ENCODE measurements at regions not wholly inside any gene's neighbourhood (a gene's known extent, or its start where the extent isn't known, plus 50 kb on each side); places are given as distances from the start of the nearest gene placed in this dataset.

DNA sequence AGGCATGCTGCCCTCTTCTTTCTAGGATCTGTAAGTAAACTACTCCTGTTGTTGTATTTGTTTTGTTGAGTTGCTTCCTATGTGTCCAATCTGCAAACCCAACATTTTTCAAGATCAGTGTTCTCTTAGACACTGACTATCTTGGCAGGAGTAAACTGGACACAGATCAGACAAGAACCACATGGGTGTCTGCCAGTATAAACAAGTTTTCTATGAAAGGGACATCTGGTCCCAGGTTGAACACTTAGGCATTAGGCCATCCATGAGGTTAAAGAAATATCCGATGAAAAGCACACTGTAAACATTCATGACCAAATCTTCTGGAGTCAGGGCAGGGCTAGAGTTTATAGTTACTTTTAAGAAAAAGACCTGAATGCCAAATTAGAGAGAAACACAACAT lies 441.8 kb downstream of the NYAP2 start:
- Histone ChIP-seq H3K36me3 (no peaks in the 10 kb centered on the region), H3K4me1 (peaks cover 0 to 18% (median 0%) of the 10 kb centered on the region in 4 donors), H3K4me3 (no peak overlapping the region), H3K9me3 (no peaks in the 10 kb centered on the region), H3K27me3 (no peaks in the 10 kb centered on the region), H3K27ac (no peak overlapping the region)
- intact Hi-C loops (cut with DNase I; ENCODE audit: low total_unique reads) = no loop called here
- TF ChIP-seq, protein P1, sequence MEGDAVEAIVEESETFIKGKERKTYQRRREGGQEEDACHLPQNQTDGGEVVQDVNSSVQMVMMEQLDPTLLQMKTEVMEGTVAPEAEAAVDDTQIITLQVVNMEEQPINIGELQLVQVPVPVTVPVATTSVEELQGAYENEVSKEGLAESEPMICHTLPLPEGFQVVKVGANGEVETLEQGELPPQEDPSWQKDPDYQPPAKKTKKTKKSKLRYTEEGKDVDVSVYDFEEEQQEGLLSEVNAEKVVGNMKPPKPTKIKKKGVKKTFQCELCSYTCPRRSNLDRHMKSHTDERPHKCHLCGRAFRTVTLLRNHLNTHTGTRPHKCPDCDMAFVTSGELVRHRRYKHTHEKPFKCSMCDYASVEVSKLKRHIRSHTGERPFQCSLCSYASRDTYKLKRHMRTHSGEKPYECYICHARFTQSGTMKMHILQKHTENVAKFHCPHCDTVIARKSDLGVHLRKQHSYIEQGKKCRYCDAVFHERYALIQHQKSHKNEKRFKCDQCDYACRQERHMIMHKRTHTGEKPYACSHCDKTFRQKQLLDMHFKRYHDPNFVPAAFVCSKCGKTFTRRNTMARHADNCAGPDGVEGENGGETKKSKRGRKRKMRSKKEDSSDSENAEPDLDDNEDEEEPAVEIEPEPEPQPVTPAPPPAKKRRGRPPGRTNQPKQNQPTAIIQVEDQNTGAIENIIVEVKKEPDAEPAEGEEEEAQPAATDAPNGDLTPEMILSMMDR (IDR thresholded peaks at IDR 0.05) = no peak
- DNase-seq = no peak

DNA sequence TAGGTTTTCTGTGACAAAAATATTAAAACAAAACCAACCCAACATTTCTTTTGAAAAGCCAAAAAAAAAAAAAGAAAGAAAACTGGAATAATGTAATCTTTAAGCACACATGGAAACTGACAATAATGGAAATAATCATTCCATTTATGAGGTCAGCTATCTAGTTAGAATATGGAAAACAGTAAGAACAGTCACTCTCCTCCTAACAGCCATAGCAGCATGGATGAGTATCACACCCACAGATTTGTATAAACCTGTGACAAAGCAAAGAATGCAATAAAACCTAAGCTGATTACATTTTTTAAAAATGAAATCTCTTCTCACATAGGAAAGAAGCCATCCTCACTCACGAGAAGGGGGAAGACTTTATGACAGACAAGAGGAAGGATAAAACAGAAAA lies 437.8 kb downstream of the NYAP2 start:
- H3K27ac ChIP-seq = no peak overlapping the region
- peaks cover 0 to under 1% (median 0%) of the 10 kb centered on the region in 4 donors for H3K4me1 ChIP-seq
- DNase-seq = no peak
- TF ChIP-seq, protein P1 (IDR thresholded peaks at IDR 0.05) = no peak
- H3K9me3 ChIP-seq = no peaks in the 10 kb centered on the region
- no peak overlapping the region for H3K4me3 ChIP-seq
- intact Hi-C loops (cut with DNase I; ENCODE audit: low total_unique reads) = no loop called here
- no peaks in the 10 kb centered on the region for H3K27me3 ChIP-seq
- no peaks in the 10 kb centered on the region for H3K36me3 ChIP-seq

DNA sequence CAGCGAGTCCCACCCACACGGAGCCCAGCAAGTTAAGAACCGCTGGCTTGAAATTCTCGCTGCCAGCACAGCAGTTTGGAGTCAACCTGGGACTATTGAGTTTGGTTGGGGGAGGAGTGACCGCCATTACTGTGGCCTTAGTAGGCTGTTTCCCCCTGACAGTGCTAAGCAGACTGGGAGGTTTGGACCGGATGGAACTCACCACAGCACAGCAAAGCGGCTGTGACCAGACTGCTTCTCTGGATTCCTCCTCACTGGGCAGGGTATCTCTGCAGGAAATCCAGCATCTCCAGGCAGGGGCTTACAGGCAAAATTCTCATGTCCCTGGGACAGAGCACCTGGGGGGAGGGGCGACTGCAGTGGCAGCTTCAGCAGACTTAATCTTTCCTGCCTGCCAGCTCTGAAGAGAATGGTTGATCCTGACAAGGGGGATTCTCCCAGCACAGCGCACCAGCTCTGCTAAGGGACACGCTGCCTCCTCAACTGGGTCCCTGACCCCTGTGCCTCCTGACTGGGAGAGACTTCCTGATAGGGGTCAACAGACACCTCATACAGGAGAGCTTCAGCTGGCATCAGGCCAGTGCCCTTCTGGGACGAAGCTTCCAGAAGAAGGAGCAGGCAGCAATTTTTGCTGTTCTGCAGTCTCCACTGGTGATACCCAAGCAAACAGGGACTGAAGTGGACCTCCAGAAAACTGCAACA lies 425.4 kb downstream of the NYAP2 start:
- no peak for DNase-seq
- TF ChIP-seq, protein P1 (IDR thresholded peaks at IDR 0.05) = no peak
- Histone ChIP-seq H3K27ac (no peak overlapping the region), H3K9me3 (no peaks in the 10 kb centered on the region), H3K27me3 (no peaks in the 10 kb centered on the region), H3K36me3 (no peaks in the 10 kb centered on the region), H3K4me1 (no peaks in the 10 kb centered on the region), H3K4me3 (no peak overlapping the region)
- intact Hi-C loops (cut with DNase I; ENCODE audit: low total_unique reads) = no loop called here

- TF ChIP-seq, protein P1 (IDR thresholded peaks at IDR 0.05) = no peak
Observed at GRCh38 chr2:225821351-225821750, 421.8 kb downstream of the NYAP2 start.

DNA sequence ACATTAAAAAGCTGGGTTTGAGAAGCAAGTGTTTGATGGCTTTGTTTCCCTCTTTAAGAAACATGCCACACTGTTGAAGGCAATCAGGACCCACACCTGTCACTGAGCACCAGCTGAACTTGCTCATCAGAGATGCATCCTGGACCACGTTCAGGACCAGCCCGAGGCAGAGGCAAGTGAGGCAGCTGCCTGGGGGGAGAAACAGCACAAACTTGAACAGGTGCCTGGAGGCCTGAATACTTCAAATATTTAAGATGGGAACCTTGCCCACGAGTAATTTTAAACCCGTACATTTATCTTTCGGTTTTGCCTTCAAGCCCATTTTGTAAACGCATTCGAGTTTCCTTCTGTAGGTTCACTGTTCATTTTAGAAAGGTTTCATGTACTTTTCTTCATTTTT lies 421.3 kb downstream of the NYAP2 start:
- Histone ChIP-seq H3K4me3 (no peak overlapping the region), H3K4me1 (no peaks in the 10 kb centered on the region), H3K9me3 (no peaks in the 10 kb centered on the region), H3K27ac (no peak overlapping the region), H3K36me3 (no peaks in the 10 kb centered on the region), H3K27me3 (no peaks in the 10 kb centered on the region)
- intact Hi-C loops (cut with DNase I; ENCODE audit: low total_unique reads) = no loop called here
- TF ChIP-seq, protein P1 (IDR thresholded peaks at IDR 0.05) = no peak
- DNase-seq = no peak

More at GRCh38 chr2:225821351-225821750, 421.8 kb downstream of the NYAP2 start:
- Histone ChIP-seq H3K4me1 (no peaks in the 10 kb centered on the region), H3K27me3 (no peaks in the 10 kb centered on the region), H3K27ac (no peak overlapping the region), H3K9me3 (no peaks in the 10 kb centered on the region), H3K4me3 (no peak overlapping the region), H3K36me3 (no peaks in the 10 kb centered on the region)
- DNase-seq = no peak
- intact Hi-C loops (cut with DNase I; ENCODE audit: low total_unique reads) = no loop called here
